ENCODE measurements at regions not wholly inside any gene's neighbourhood (a gene's known extent, or its start where the extent isn't known, plus 50 kb on each side); places are given as distances from the start of the nearest gene placed in this dataset.

DNA sequence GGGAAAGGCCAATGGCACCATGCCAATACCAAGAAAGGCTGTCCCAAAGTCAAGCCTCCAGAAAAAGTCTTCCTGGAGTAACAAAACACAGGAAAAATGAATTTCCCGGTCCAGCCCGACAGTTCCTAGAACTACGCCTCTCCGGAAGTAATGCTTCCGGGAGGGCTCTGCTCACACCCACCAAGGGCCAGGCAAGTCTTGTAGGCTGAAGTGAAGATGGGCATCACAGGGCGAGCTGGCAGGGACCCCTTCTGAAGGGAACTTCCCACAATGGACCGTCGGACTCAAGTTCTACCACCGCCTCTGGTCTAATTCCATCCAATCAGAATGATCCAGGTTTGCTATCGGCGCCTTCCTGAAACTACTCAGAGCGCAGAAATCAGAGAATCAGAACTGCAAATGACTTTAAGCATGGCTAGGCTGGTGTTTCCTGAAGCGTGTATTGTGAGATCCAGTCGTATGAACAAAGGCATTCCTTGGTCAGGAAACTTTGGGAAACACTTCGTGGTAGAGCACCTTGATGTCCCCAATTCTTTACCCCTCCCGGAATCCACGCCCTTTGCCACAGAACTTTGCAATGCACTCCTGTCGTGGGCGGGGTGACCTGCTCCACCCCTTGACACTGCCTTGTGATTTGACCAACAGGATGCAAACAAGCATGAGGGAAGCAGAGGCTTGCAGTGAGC, 127.8 kb downstream of the BCOR start:
- Histone ChIP-seq H4K91ac (ENCODE audit: low read length) (no peak overlapping the region), H3K4me2 (ENCODE audit: low read length, poor library complexity, severe bottlenecking) (no peak overlapping the region), H3K79me1 (replicated peaks; ENCODE audit: low read length, poor library complexity, severe bottlenecking) (no peaks in the 10 kb centered on the region), H3K4me3 (ENCODE audit: insufficient read depth in 1 of 2, low read depth in 1 of 2, low read length in 2 of 2) (no peak overlapping the region), H3K27me3 (ENCODE audit: control insufficient read depth in 1 of 2, insufficient read depth in 1 of 2, low read length in 2 of 2) (peaks cover 0 to 46% of the 10 kb centered on the region in 2 experiments), H3K4ac (ENCODE audit: low read depth in 1 of 2, low read length in 2 of 2) (no peak overlapping the region), H3K4me1 (ENCODE audit: control insufficient read depth, insufficient read depth, low read depth, low read length) (peaks cover 19% of the 10 kb centered on the region), H2BK5ac (ENCODE audit: low read depth, low read length, poor library complexity, severe bottlenecking) (no peak overlapping the region), H2AFZ (ENCODE audit: low read depth, low read length) (no peak overlapping the region), H4K8ac (ENCODE audit: low read length) (no peak overlapping the region), H2AK5ac (ENCODE audit: low read length, severe bottlenecking) (no peak overlapping the region), H3K18ac (ENCODE audit: low read depth in 1 of 2, low read length in 2 of 2) (no peak overlapping the region), H3K23ac (ENCODE audit: low read length in 2 of 2) (no peak overlapping the region), H2BK12ac (ENCODE audit: low read length in 2 of 2) (no peak overlapping the region), H2BK15ac (ENCODE audit: low read depth, poor library complexity, severe bottlenecking) (no peak overlapping the region), H3K14ac (ENCODE audit: low read length in 2 of 2) (no peak overlapping the region), H3K36me3 (ENCODE audit: control insufficient read depth in 1 of 2, insufficient read depth in 2 of 2, low read depth in 1 of 2, low read length in 2 of 2) (no peaks in the 10 kb centered on the region), H2BK120ac (ENCODE audit: low read depth, low read length) (no peak overlapping the region), H3K9me3 (ENCODE audit: control insufficient read depth, low read length) (peaks cover 26% of the 10 kb centered on the region), H3K9ac (ENCODE audit: low read length) (no peak overlapping the region), H3K27ac (ENCODE audit: low read length, poor library complexity, severe bottlenecking) (no peak overlapping the region)
- WGBS, result 94% methylated on average over 19 of the region's 19 CpGs
- DNase-seq, result no peak

DNA sequence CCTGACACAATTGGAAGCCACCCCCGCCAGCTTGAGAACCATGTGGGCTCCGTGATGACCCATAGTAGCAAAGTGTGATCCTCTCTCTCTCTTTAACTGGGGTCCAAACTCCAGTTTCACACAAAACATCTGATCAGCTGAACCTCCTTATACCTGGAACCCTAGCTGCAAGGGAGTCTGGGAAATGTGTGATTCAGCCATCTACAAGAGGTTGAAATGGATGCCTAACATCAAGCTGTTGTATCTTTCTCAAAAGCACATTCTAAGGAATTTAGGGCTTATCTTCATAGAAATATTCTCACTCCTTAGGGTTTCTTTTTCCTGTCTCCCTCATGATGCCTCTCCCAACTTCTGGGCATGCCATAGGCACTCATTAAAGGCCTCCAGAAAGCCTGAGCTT, 126.0 kb downstream of the BCOR start:
- Histone ChIP-seq H2BK5ac (ENCODE audit: low read depth, low read length, poor library complexity, severe bottlenecking) (no peak overlapping the region), H4K8ac (ENCODE audit: low read length) (no peak overlapping the region), H3K27me3 (ENCODE audit: control insufficient read depth in 1 of 2, insufficient read depth in 1 of 2, low read length in 2 of 2) (peaks cover 0 to 41% of the 10 kb centered on the region in 2 experiments), H3K14ac (ENCODE audit: low read length in 2 of 2) (no peak overlapping the region), H3K9me3 (ENCODE audit: control insufficient read depth, low read length) (peaks cover 18% of the 10 kb centered on the region), H3K27ac (ENCODE audit: low read length, poor library complexity, severe bottlenecking) (no peak overlapping the region), H3K9ac (ENCODE audit: low read length) (no peak overlapping the region), H3K4me3 (ENCODE audit: insufficient read depth in 1 of 2, low read depth in 1 of 2, low read length in 2 of 2) (no peak overlapping the region), H3K23ac (ENCODE audit: low read length in 2 of 2) (no peak overlapping the region), H2AFZ (ENCODE audit: low read depth, low read length) (no peak overlapping the region), H3K18ac (ENCODE audit: low read depth in 1 of 2, low read length in 2 of 2) (no peak overlapping the region), H2BK12ac (ENCODE audit: low read length in 2 of 2) (no peak overlapping the region), H3K79me1 (replicated peaks; ENCODE audit: low read length, poor library complexity, severe bottlenecking) (no peaks in the 10 kb centered on the region), H3K4ac (ENCODE audit: low read depth in 1 of 2, low read length in 2 of 2) (no peak overlapping the region), H3K4me1 (ENCODE audit: control insufficient read depth, insufficient read depth, low read depth, low read length) (peaks cover 19% of the 10 kb centered on the region), H2BK15ac (ENCODE audit: low read depth, poor library complexity, severe bottlenecking) (no peak overlapping the region), H3K36me3 (ENCODE audit: control insufficient read depth in 1 of 2, insufficient read depth in 2 of 2, low read depth in 1 of 2, low read length in 2 of 2) (no peaks in the 10 kb centered on the region), H4K91ac (ENCODE audit: low read length) (no peak overlapping the region), H3K4me2 (ENCODE audit: low read length, poor library complexity, severe bottlenecking) (no peak overlapping the region), H2AK5ac (ENCODE audit: low read length, severe bottlenecking) (no peak overlapping the region), H2BK120ac (ENCODE audit: low read depth, low read length) (no peak overlapping the region)
- no peak for DNase-seq
- 75% methylated on average over 2 of the region's 2 CpGs for WGBS

DNA sequence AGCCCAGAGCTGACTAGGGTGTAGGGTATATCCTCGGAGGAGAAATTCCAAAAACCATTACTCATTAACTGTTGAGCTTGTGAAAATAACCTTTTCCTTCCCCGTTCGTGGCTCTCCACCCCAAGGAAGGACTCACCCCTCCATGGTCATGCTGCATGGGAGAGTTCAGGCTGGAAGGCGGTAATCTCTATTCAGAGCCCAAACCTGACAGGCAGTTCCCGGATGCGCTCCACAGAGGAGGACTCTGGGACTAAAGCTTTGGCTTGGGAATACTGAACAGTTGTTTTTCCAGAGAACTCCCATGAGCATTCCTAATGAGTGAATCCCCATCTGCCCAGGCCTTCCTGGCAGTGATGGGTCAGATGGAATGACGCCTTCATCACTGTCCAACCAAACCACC, 125.4 kb downstream of the BCOR start:
- 65% methylated on average over 6 of the region's 7 CpGs for WGBS
- Histone ChIP-seq H3K4ac (ENCODE audit: low read depth in 1 of 2, low read length in 2 of 2) (no peak overlapping the region), H3K4me3 (ENCODE audit: insufficient read depth in 1 of 2, low read depth in 1 of 2, low read length in 2 of 2) (no peak overlapping the region), H2BK15ac (ENCODE audit: low read depth, poor library complexity, severe bottlenecking) (no peak overlapping the region), H3K9me3 (ENCODE audit: control insufficient read depth, low read length) (peaks cover 18% of the 10 kb centered on the region), H3K14ac (ENCODE audit: low read length in 2 of 2) (no peak overlapping the region), H3K27ac (ENCODE audit: low read length, poor library complexity, severe bottlenecking) (peak overlapping the region; percentile 41), H4K91ac (ENCODE audit: low read length) (no peak overlapping the region), H2BK120ac (ENCODE audit: low read depth, low read length) (no peak overlapping the region), H3K79me1 (replicated peaks; ENCODE audit: low read length, poor library complexity, severe bottlenecking) (no peaks in the 10 kb centered on the region), H3K4me1 (ENCODE audit: control insufficient read depth, insufficient read depth, low read depth, low read length) (peaks cover 19% of the 10 kb centered on the region), H2AFZ (ENCODE audit: low read depth, low read length) (no peak overlapping the region), H3K4me2 (ENCODE audit: low read length, poor library complexity, severe bottlenecking) (no peak overlapping the region), H3K18ac (ENCODE audit: low read depth in 1 of 2, low read length in 2 of 2) (no peak overlapping the region), H3K23ac (ENCODE audit: low read length in 2 of 2) (no peak overlapping the region), H3K9ac (ENCODE audit: low read length) (no peak overlapping the region), H2AK5ac (ENCODE audit: low read length, severe bottlenecking) (no peak overlapping the region), H4K8ac (ENCODE audit: low read length) (no peak overlapping the region), H2BK12ac (ENCODE audit: low read length in 2 of 2) (no peak overlapping the region), H3K27me3 (ENCODE audit: control insufficient read depth in 1 of 2, insufficient read depth in 1 of 2, low read length in 2 of 2) (peaks cover 0 to 41% of the 10 kb centered on the region in 2 experiments), H3K36me3 (ENCODE audit: control insufficient read depth in 1 of 2, insufficient read depth in 2 of 2, low read depth in 1 of 2, low read length in 2 of 2) (no peaks in the 10 kb centered on the region), H2BK5ac (ENCODE audit: low read depth, low read length, poor library complexity, severe bottlenecking) (no peak overlapping the region)
- peak; percentile 37 for DNase-seq

DNA sequence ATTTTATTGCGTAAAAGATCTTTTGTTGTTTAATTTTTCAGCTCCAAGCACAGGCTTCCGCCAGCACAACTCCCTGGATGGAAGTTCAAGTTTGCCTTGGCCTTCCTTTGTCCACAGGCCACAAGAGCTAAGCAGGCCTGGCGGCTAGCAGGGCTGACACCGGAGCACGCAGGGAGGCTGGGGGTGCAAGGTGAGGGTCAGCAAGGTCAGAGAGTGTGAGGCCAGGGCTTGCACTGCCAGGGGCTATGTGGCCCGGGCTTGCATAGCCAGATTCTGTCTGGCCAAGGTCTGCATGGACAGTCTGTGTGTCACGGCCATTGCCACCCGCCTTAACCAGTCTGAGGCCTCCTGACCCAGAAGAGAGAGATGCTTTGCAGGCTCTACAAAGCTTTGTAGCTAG, 123.9 kb downstream of the BCOR start:
- WGBS, result 88% methylated on average over 8 of the region's 8 CpGs

More for the DNA sequence above, 123.9 kb downstream of the BCOR start:
- Histone ChIP-seq H3K4me2 (ENCODE audit: low read length, poor library complexity, severe bottlenecking) (no peak overlapping the region), H2AK5ac (ENCODE audit: low read length, severe bottlenecking) (no peak overlapping the region), H4K91ac (ENCODE audit: low read length) (no peak overlapping the region), H3K27me3 (ENCODE audit: control insufficient read depth in 1 of 2, insufficient read depth in 1 of 2, low read length in 2 of 2) (peaks cover 0 to 39% of the 10 kb centered on the region in 2 experiments), H3K79me1 (replicated peaks; ENCODE audit: low read length, poor library complexity, severe bottlenecking) (no peaks in the 10 kb centered on the region), H4K8ac (ENCODE audit: low read length) (no peak overlapping the region), H3K23ac (ENCODE audit: low read length in 2 of 2) (no peak overlapping the region), H2BK120ac (ENCODE audit: low read depth, low read length) (no peak overlapping the region), H3K18ac (ENCODE audit: low read depth in 1 of 2, low read length in 2 of 2) (no peak overlapping the region), H3K36me3 (ENCODE audit: control insufficient read depth in 1 of 2, insufficient read depth in 2 of 2, low read depth in 1 of 2, low read length in 2 of 2) (no peaks in the 10 kb centered on the region), H3K4ac (ENCODE audit: low read depth in 1 of 2, low read length in 2 of 2) (no peak overlapping the region), H3K9ac (ENCODE audit: low read length) (no peak overlapping the region), H3K4me1 (ENCODE audit: control insufficient read depth, insufficient read depth, low read depth, low read length) (peaks cover 19% of the 10 kb centered on the region), H3K14ac (ENCODE audit: low read length in 2 of 2) (no peak overlapping the region), H2BK12ac (ENCODE audit: low read length in 2 of 2) (no peak overlapping the region), H3K9me3 (ENCODE audit: control insufficient read depth, low read length) (peaks cover 18% of the 10 kb centered on the region), H3K27ac (ENCODE audit: low read length, poor library complexity, severe bottlenecking) (no peak overlapping the region), H2BK5ac (ENCODE audit: low read depth, low read length, poor library complexity, severe bottlenecking) (no peak overlapping the region), H2AFZ (ENCODE audit: low read depth, low read length) (no peak overlapping the region), H2BK15ac (ENCODE audit: low read depth, poor library complexity, severe bottlenecking) (no peak overlapping the region), H3K4me3 (ENCODE audit: insufficient read depth in 1 of 2, low read depth in 1 of 2, low read length in 2 of 2) (no peak overlapping the region)
- no peak for DNase-seq
